Keratinocyte (primary cell): ENCODE measurements at regions not wholly inside any gene's neighbourhood (a gene's known extent, or its start where the extent isn't known, plus 50 kb on each side); places are given as distances from the start of the nearest gene placed in this dataset.

Source experiments
- DNase-seq: peaks from one replicate; pipeline ENCODE4 v3.0.0-alpha.2; 2011; ENCODE audit warnings: low read depth, missing footprints, low spot score
- FAIRE-seq: peaks from 2 replicates; lab custom pipeline; 2011; peaks lifted over from hg19 to GRCh38; lab: Jason Lieb, UNC
- H2AFZ ChIP-seq: 2 replicates; pipeline ENCODE4 v1.6.0; 2012; ENCODE audit warnings: low read length, control low read depth, inconsistent platforms; ENCODE audit not compliant: control insufficient read depth
- H3K27ac ChIP-seq: 2 replicates; pipeline ENCODE4 v1.5.1; 2011; ENCODE audit warnings: low read length; ENCODE audit not compliant: control insufficient read depth, insufficient read depth
- H3K27me3 ChIP-seq: 3 replicates; pipeline ENCODE4 v1.6.0; 2011; ENCODE audit warnings: low read length; ENCODE audit not compliant: control insufficient read depth, insufficient read depth; ENCODE audit errors: extremely low read depth
- H3K36me3 ChIP-seq, 2 experiments: 2 replicates in 1 of 2; 3 replicates in 1 of 2; pipeline ENCODE4 v1.5.1; 2011; ENCODE audit warnings: low read length in 2 of 2, mild to moderate bottlenecking in 1 of 2; ENCODE audit not compliant: control insufficient read depth in 2 of 2, insufficient read depth in 2 of 2; ENCODE audit errors: extremely low read depth in 1 of 2
- H3K4me1 ChIP-seq: 3 replicates; pipeline ENCODE4 v1.5.1; 2011; ENCODE audit warnings: low read length; ENCODE audit not compliant: control insufficient read depth, insufficient read depth; ENCODE audit errors: extremely low read depth
- H3K4me2 ChIP-seq: 3 replicates; pipeline ENCODE4 v1.6.0; 2011; ENCODE audit warnings: low read depth, low read length; ENCODE audit not compliant: control insufficient read depth, insufficient read depth; ENCODE audit errors: extremely low read depth
- H3K4me3 ChIP-seq, 3 experiments: fragments of 200-600 bp in 1 of 3; sonication (generic) in 1 of 3; 2 replicates in 2 of 3; 3 replicates in 1 of 3; pipeline ENCODE4 v1.5.1; 2011 to 2016; ENCODE audit warnings: low read length in 3 of 3, mild to moderate bottlenecking in 3 of 3, control low read depth in 2 of 3, inconsistent platforms in 1 of 3, low read depth in 1 of 3, mixed read lengths in 1 of 3, mixed run types in 1 of 3, moderate library complexity in 1 of 3; ENCODE audit not compliant: control insufficient read depth in 2 of 3, insufficient read depth in 2 of 3; ENCODE audit errors: extremely low read depth in 1 of 3
- H3K79me2 ChIP-seq: 2 replicates; pipeline ENCODE4 v1.6.0; 2012; ENCODE audit warnings: low read length; ENCODE audit not compliant: control insufficient read depth, insufficient read depth
- H3K9ac ChIP-seq: 3 replicates; pipeline ENCODE4 v1.6.0; 2011; ENCODE audit warnings: low read length; ENCODE audit not compliant: control insufficient read depth, insufficient read depth; ENCODE audit errors: extremely low read depth
- H3K9me1 ChIP-seq: 3 replicates; pipeline ENCODE4 v1.6.0; 2011; ENCODE audit warnings: low read length; ENCODE audit not compliant: control insufficient read depth, insufficient read depth; ENCODE audit errors: extremely low read depth
- H3K9me3 ChIP-seq: 2 replicates; pipeline ENCODE4 v1.5.1; 2012; ENCODE audit warnings: low read depth, low read length; ENCODE audit not compliant: control insufficient read depth
- H4K20me1 ChIP-seq: 3 replicates; pipeline ENCODE4 v1.6.0; 2011; ENCODE audit warnings: low read length; ENCODE audit not compliant: control insufficient read depth, insufficient read depth; ENCODE audit errors: extremely low read depth
- CTCF ChIP-seq, 3 experiments: IDR thresholded peaks in 1 of 3; conservative IDR thresholded peaks in 1 of 3; optimal IDR thresholded peaks in 1 of 3; 2 replicates in 2 of 3; 3 replicates in 1 of 3; pipeline versions ENCODE3 to v1.5.1; 2011; ENCODE audit warnings: low read length in 3 of 3, mild to moderate bottlenecking in 3 of 3, moderate library complexity in 2 of 3, control low read depth in 1 of 3, inconsistent platforms in 1 of 3; ENCODE audit not compliant: insufficient read depth in 2 of 3; ENCODE audit errors: extremely low read depth in 1 of 3
- EZH2 ChIP-seq: IDR thresholded peaks from one replicate; pipeline ENCODE4 v1.6.1; 2012; ENCODE audit warnings: inconsistent platforms, mild to moderate bottlenecking, low read length, moderate library complexity
- dilution Hi-C: fragments of 300-500 bp; cut with MboI; formaldehyde crosslinking; loops from one replicate; pipeline ENCODE4 v1.7.0; 2020; ENCODE audit warnings: low sequenced_read_pairs; ENCODE audit not compliant: extremely low pct_ligation_motif_present

GRCh38 chr13:107348471-107348870 is 780.5 kb upstream of the ARGLU1 start:
- no peak overlapping the region for H3K27ac ChIP-seq
- no peaks in the 10 kb centered on the region for H4K20me1 ChIP-seq
- dilution Hi-C loops, result no loop called here
- H3K36me3 ChIP-seq, result no peaks in the 10 kb centered on the region
- no peak for FAIRE-seq
- H3K9me1 ChIP-seq, result no peaks in the 10 kb centered on the region
- H3K4me2 ChIP-seq, result no peak overlapping the region
- TF ChIP-seq CTCF (optimal IDR thresholded peaks at IDR 0.05 in 1 of 3, IDR thresholded peaks at IDR 0.05 in 1 of 3, conservative IDR thresholded peaks at IDR 0.05 in 1 of 3; ENCODE audit: extremely low read depth in 1 of 3, insufficient read depth in 2 of 3, low read length in 3 of 3) (no peak), EZH2 (no peak)
- H3K4me3 ChIP-seq, result no peak overlapping the region
- H3K27me3 ChIP-seq, result no peaks in the 10 kb centered on the region
- H3K9me3 ChIP-seq, result no peaks in the 10 kb centered on the region
- no peak overlapping the region for H3K9ac ChIP-seq
- H2AFZ ChIP-seq, result no peak overlapping the region
- no peaks in the 10 kb centered on the region for H3K79me2 ChIP-seq
- DNase-seq, result no peak
- H3K4me1 ChIP-seq, result no peaks in the 10 kb centered on the region

GRCh38 chr13:107347641-107348369 is 779.9 kb upstream of the ARGLU1 start:
- DNase-seq (no peak), FAIRE-seq (no peak)
- Histone ChIP-seq H3K9ac (no peak overlapping the region), H3K36me3 (no peaks in the 10 kb centered on the region), H3K79me2 (no peaks in the 10 kb centered on the region), H3K27me3 (no peaks in the 10 kb centered on the region), H4K20me1 (no peaks in the 10 kb centered on the region), H3K9me3 (no peaks in the 10 kb centered on the region), H3K9me1 (no peaks in the 10 kb centered on the region), H3K4me1 (no peaks in the 10 kb centered on the region), H3K4me3 (no peak overlapping the region), H3K27ac (no peak overlapping the region), H3K4me2 (no peak overlapping the region), H2AFZ (no peak overlapping the region)
- dilution Hi-C loops, result no loop called here
- no peak for TF ChIP-seq EZH2
- no peak for TF ChIP-seq CTCF (optimal IDR thresholded peaks at IDR 0.05 in 1 of 3, IDR thresholded peaks at IDR 0.05 in 1 of 3, conservative IDR thresholded peaks at IDR 0.05 in 1 of 3; ENCODE audit: extremely low read depth in 1 of 3, insufficient read depth in 2 of 3, low read length in 3 of 3)
